GM23338 (cell line): ENCODE measurements at regions not wholly inside any gene's neighbourhood (a gene's known extent, or its start where the extent isn't known, plus 50 kb on each side); places are given as distances from the start of the nearest gene placed in this dataset.

ENCODE experiments used
- ATAC-seq: fragments of 200-7000 bp; cut with Tn5 transposase; 3 replicates; pipeline ENCODE4 v1.9.1; 2020
- DNase-seq: peaks from one replicate; pipeline ENCODE4 v3.0.0-alpha.2; 2015; ENCODE audit warnings: low spot score
- H2AFZ ChIP-seq: fragments of 200-600 bp; sonication (generic); 2 replicates; pipeline ENCODE4 v1.8.0; 2016; ENCODE audit warnings: antibody characterized with exemption, mild to moderate bottlenecking, moderate library complexity
- H3F3A ChIP-seq: fragments of 200-600 bp; sonication (generic); replicated peaks from 2 replicates; pipeline ENCODE4 v1.8.0; 2017; ENCODE audit warnings: antibody characterized with exemption, mixed run types, low read depth
- H3K27ac ChIP-seq: fragments of 200-600 bp; sonication (generic); 2 replicates; pipeline ENCODE4 v1.6.1; 2016; ENCODE audit warnings: low read depth
- H3K27me3 ChIP-seq: fragments of 200-600 bp; sonication (generic); 2 replicates; pipeline ENCODE4 v1.8.0; 2016; ENCODE audit warnings: mild to moderate bottlenecking, mixed run types, moderate library complexity; ENCODE audit not compliant: insufficient read depth
- H3K36me3 ChIP-seq: fragments of 200-600 bp; sonication (generic); 2 replicates; pipeline ENCODE4 v1.8.0; 2016; ENCODE audit warnings: mild to moderate bottlenecking; ENCODE audit not compliant: insufficient read depth
- H3K4me1 ChIP-seq: fragments of 200-600 bp; sonication (generic); 2 replicates; pipeline ENCODE4 v1.8.0; 2016; ENCODE audit warnings: mild to moderate bottlenecking, moderate library complexity; ENCODE audit not compliant: insufficient read depth
- H3K4me2 ChIP-seq: fragments of 200-600 bp; sonication (generic); 2 replicates; pipeline ENCODE4 v1.7.1; 2017; ENCODE audit warnings: mixed run types
- H3K4me3 ChIP-seq: fragments of 200-600 bp; sonication (generic); 2 replicates; pipeline ENCODE4 v1.6.1; 2016; ENCODE audit warnings: mixed run types
- H3K79me2 ChIP-seq: fragments of 200-600 bp; sonication (generic); replicated peaks from 2 replicates; pipeline ENCODE4 v1.8.0; 2017; ENCODE audit warnings: mild to moderate bottlenecking; ENCODE audit not compliant: insufficient read depth
- H3K9me2 ChIP-seq: fragments of 200-600 bp; sonication (generic); 2 replicates; pipeline ENCODE4 v1.8.0; 2017; ENCODE audit not compliant: insufficient read depth
- H4K20me1 ChIP-seq: fragments of 200-600 bp; sonication (generic); replicated peaks from 2 replicates; pipeline ENCODE4 v1.8.0; 2017; ENCODE audit warnings: mild to moderate bottlenecking; ENCODE audit not compliant: insufficient read depth
- H3K27ac Mint-ChIP-seq: 2 replicates; pipeline ENCODE4 v1.8.0; 2020; ENCODE audit warnings: inconsistent platforms, mild to moderate bottlenecking, moderate library complexity, mixed read lengths
- H3K27me3 Mint-ChIP-seq: 3 replicates; pipeline ENCODE4 v1.8.0; 2022; ENCODE audit warnings: low read depth, mild to moderate bottlenecking, moderate library complexity, mixed read lengths, inconsistent platforms; ENCODE audit not compliant: insufficient read depth, poor library complexity
- H3K36me3 Mint-ChIP-seq: 3 replicates; pipeline ENCODE4 v1.8.0; 2021; ENCODE audit warnings: low read depth, mild to moderate bottlenecking, inconsistent platforms, moderate library complexity, mixed read lengths
- H3K4me1 Mint-ChIP-seq: 3 replicates; pipeline ENCODE4 v1.8.0; 2020; ENCODE audit warnings: mild to moderate bottlenecking, inconsistent platforms, mixed read lengths
- H3K4me3 Mint-ChIP-seq: 3 replicates; pipeline ENCODE4 v1.8.0; 2021; ENCODE audit warnings: moderate library complexity, mild to moderate bottlenecking, inconsistent platforms, mixed read lengths
- H3K9me3 Mint-ChIP-seq: 3 replicates; pipeline ENCODE4 v1.8.0; 2020; ENCODE audit warnings: moderate library complexity, mild to moderate bottlenecking, inconsistent platforms, mixed read lengths
- CTCF ChIP-seq, 2 experiments: fragments of 200-600 bp in 1 of 2; sonication (generic) in 1 of 2; conservative IDR thresholded peaks; 2 replicates each; pipeline versions ENCODE4 v1.5.1 to v1.6.1; 2016 to 2017; ENCODE audit warnings: antibody characterized with exemption in 2 of 2, low read depth in 2 of 2, mild to moderate bottlenecking in 2 of 2, moderate library complexity in 1 of 2
- ETS1 ChIP-seq: IDR thresholded peaks from 2 replicates; pipeline ENCODE4 v1.6.1; 2016; ENCODE audit warnings: antibody characterized with exemption
- EZH2 ChIP-seq: fragments of 200-600 bp; sonication (generic); IDR thresholded peaks from one replicate; pipeline ENCODE4 v1.8.0; 2017; ENCODE audit warnings: antibody characterized with exemption, mild to moderate bottlenecking, low read depth; ENCODE audit not compliant: unreplicated experiment
- EZH2phosphoT487 ChIP-seq: fragments of 200-600 bp; sonication (generic); IDR thresholded peaks from one replicate; pipeline ENCODE4 v1.8.1; 2018; ENCODE audit warnings: antibody characterized with exemption; ENCODE audit not compliant: unreplicated experiment
- JUNB ChIP-seq: IDR thresholded peaks from one replicate; pipeline ENCODE4 v1.6.1; 2016; ENCODE audit warnings: antibody characterized with exemption; ENCODE audit not compliant: unreplicated experiment
- NANOG ChIP-seq: IDR thresholded peaks from 2 replicates; pipeline ENCODE4 v1.6.1; 2016; ENCODE audit warnings: antibody characterized with exemption, borderline replicate concordance
- STAT1 ChIP-seq: IDR thresholded peaks from one replicate; pipeline ENCODE4 v1.6.1; 2016; ENCODE audit warnings: antibody characterized with exemption; ENCODE audit not compliant: unreplicated experiment
- ZNF331 ChIP-seq: fragments of 250-450 bp; sonication (Bioruptor Pico); IDR thresholded peaks from 2 replicates; pipeline ENCODE4 v1.5.0; 2020; ENCODE audit warnings: low read depth, mild to moderate bottlenecking, moderate library complexity

DNA sequence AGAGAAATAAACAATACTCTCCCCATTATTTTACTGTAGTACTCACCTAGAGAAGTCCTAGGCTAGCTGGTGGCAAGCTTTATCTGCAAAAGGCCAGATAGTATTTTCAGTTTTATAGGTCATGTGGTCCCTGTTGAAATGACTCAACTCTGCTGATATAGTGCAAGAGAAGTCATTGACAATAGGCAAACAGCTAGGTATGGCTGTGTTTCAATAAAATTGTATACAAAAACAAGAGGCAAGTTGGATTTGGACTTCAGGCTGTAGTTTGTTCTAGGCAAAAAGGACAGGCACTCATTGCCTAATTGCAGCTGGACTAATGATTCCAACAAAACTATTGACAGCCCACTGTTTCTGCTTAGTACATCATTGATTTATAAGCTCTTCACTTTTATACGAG, 328.0 kb upstream of the PDZRN3 start:
- Mint-ChIP-seq H3K4me1 (peaks cover 4% of the 10 kb centered on the region; the same call in 1 of the 3 replicates), H3K4me3 (no peak overlapping the region), H3K9me3 (no peaks in the 10 kb centered on the region), H3K27me3 (no peaks in the 10 kb centered on the region), H3K27ac (no peak overlapping the region), H3K36me3 (no peaks in the 10 kb centered on the region)
- H4K20me1 ChIP-seq, result no peaks in the 10 kb centered on the region
- no peaks in the 10 kb centered on the region for H3K36me3 ChIP-seq
- no peak overlapping the region for H3K27ac ChIP-seq
- no peaks in the 10 kb centered on the region for H3K4me1 ChIP-seq
- no peak overlapping the region for H3K4me3 ChIP-seq
- no peaks in the 10 kb centered on the region for H3K27me3 ChIP-seq
- H3K4me2 ChIP-seq, result no peak overlapping the region
- no peaks in the 10 kb centered on the region for H3F3A ChIP-seq
- TF ChIP-seq STAT1, result no peak
- H2AFZ ChIP-seq, result no peak overlapping the region
- H3K9me2 ChIP-seq, result no peaks in the 10 kb centered on the region; the same call in none of the 2 replicates
- H3K79me2 ChIP-seq, result no peaks in the 10 kb centered on the region
- ATAC-seq (no peak), DNase-seq (no peak)

GRCh38 chr3:73950865-73951558, 326.3 kb upstream of the PDZRN3 start:
- H2AFZ ChIP-seq, result no peak overlapping the region
- no peak overlapping the region for H3K4me3 ChIP-seq
- H3K4me2 ChIP-seq, result no peak overlapping the region
- Mint-ChIP-seq H3K36me3 (no peaks in the 10 kb centered on the region), H3K27ac (no peak overlapping the region), H3K4me1 (peaks cover 4% of the 10 kb centered on the region; the same call in 1 of the 3 replicates), H3K9me3 (no peaks in the 10 kb centered on the region), H3K4me3 (no peak overlapping the region), H3K27me3 (no peaks in the 10 kb centered on the region)
- TF ChIP-seq EZH2, result no peak
- TF ChIP-seq STAT1, result no peak
- TF ChIP-seq EZH2phosphoT487, result no peak
- TF ChIP-seq ZNF331 (CRISPR knock-in tag), result no peak
- no peak for TF ChIP-seq ETS1
- no peak for TF ChIP-seq NANOG
- no peak for TF ChIP-seq CTCF (conservative IDR thresholded peaks at IDR 0.05; ENCODE audit: low read depth in 2 of 2)
- H3K27me3 ChIP-seq, result no peaks in the 10 kb centered on the region
- no peaks in the 10 kb centered on the region for H3K79me2 ChIP-seq
- no peaks in the 10 kb centered on the region for H4K20me1 ChIP-seq
- H3K9me2 ChIP-seq, result no peaks in the 10 kb centered on the region; the same call in none of the 2 replicates
- no peaks in the 10 kb centered on the region for H3K4me1 ChIP-seq
- ATAC-seq, result no peak
- peak; percentile 6 for DNase-seq
- H3F3A ChIP-seq, result no peaks in the 10 kb centered on the region
- H3K27ac ChIP-seq, result no peak overlapping the region
- H3K36me3 ChIP-seq, result no peaks in the 10 kb centered on the region

DNA sequence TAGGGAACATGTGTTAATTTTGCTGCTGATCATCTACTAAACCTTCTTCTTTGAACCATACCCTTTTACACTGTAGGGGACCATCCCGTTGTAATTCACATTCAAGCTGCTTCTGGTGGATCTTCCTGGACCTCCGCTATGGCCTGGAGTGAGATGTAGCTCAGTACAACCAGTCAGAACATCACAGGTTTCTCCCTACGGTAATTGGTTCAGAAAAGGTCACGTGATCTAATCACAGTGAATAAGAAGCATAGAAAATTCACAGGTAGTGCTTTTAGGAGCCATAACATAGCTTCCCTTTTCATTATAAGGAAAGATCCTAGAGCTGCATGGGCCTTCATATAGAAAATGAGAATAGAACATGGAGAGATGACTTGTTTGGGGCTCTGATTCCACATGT, 320.8 kb upstream of the PDZRN3 start:
- Histone ChIP-seq H3K27me3 (no peaks in the 10 kb centered on the region), H3K27ac (no peak overlapping the region), H3K4me3 (no peak overlapping the region), H3K4me1 (no peaks in the 10 kb centered on the region), H3K79me2 (no peaks in the 10 kb centered on the region), H3K36me3 (no peaks in the 10 kb centered on the region), H2AFZ (no peak overlapping the region), H3K9me2 (peaks cover 4% of the 10 kb centered on the region), H3K4me2 (no peak overlapping the region), H4K20me1 (no peaks in the 10 kb centered on the region), H3F3A (no peaks in the 10 kb centered on the region)
- no peak overlapping the region for H3K4me3 Mint-ChIP-seq
- H3K4me1 Mint-ChIP-seq, result no peaks in the 10 kb centered on the region
- no peak for ATAC-seq
- no peak for DNase-seq
- H3K27ac Mint-ChIP-seq, result no peak overlapping the region
- no peaks in the 10 kb centered on the region for H3K27me3 Mint-ChIP-seq
- no peaks in the 10 kb centered on the region for H3K9me3 Mint-ChIP-seq
- peaks cover 3% of the 10 kb centered on the region; the same call in 1 of the 3 replicates for H3K36me3 Mint-ChIP-seq
- TF ChIP-seq STAT1 (no peak), CTCF (conservative IDR thresholded peaks at IDR 0.05; ENCODE audit: low read depth in 2 of 2) (no peak), ETS1 (no peak), ZNF331 (CRISPR knock-in tag) (no peak), JUNB (no peak), EZH2phosphoT487 (no peak), EZH2 (no peak)
